NCI-H1694 (cell line): ENCODE measurements at regions not wholly inside any gene's neighbourhood (a gene's known extent, or its start where the extent isn't known, plus 50 kb on each side); places are given as distances from the start of the nearest gene placed in this dataset.
A peak's percentile ranks its signal among the peaks of the same experiment; 100 is the strongest.

Experiments
- DNase-seq: peaks from one replicate; lab custom pipeline; 2025; lab: John Stamatoyannopoulos, UW

DNA sequence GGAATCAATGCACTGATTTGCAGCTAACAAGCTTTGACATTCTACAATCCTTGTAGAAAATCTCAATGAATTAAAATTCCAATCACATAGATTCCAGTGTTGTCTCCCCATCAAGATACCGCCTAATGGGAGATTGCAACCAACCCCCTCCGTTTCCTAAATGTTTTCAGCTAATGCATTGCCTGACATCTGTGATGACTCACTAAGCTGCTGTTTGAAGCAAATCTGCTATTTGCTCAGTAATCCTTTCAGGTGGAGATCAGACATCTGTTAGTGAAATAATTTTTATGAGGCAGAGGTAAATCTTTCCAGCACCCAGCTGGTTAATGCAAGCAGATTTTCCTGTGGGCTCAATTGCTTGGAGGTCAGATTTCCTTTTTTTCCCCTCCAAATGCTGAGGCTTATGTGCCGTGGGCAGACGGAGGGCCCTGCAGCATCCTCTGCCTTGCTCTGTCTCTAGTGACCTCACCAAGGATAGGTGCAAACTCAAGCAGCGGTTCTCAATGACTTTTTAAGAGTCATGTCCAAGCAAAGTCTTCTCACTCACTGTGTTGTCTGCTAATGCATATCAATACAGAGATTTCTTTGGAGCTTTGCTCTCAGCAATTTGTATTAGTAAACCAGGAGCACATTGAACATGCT is 91.1 kb upstream of the RAB3GAP2 start:
- DNase-seq = peak; percentile 92

DNA sequence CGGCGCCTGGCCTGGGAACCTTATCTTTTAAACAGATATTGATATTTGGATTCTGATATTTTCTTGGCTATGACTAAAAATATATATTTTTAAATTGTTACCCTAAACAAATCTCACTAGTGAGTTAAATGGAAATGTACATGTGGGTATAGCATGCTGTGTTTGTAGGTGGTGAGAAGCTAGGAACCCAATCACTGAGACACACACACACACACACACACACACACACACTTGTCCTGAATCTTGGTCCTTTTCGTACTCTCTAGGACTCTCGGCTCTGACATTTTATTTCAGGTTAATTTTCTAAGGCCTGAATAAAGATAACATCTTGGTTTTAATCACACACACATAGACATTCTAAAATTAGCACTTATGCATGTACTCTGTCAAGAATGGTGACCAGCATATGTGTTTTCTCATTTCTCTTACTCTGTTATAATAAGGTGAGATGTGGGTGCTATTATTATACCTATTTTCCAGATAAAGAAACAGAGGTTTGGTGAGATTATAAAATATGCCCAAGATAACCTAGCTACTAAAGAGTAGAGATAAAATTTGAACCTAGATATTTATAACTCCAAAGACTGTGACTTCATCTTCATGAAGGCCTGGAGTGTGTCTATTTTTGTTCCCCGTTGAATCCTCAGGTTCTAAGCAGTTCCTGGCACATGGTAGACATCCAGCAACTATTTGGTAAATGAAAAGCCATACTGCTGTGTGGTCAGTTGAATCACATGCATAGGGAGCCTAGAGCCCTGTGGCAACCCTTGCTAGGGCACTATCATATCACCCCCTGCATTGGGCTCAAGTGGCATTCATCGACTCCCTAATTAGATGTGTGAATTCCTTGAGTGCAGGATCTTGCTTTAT is 85.0 kb upstream of the RAB3GAP2 start:
- DNase-seq = no peak

DNA sequence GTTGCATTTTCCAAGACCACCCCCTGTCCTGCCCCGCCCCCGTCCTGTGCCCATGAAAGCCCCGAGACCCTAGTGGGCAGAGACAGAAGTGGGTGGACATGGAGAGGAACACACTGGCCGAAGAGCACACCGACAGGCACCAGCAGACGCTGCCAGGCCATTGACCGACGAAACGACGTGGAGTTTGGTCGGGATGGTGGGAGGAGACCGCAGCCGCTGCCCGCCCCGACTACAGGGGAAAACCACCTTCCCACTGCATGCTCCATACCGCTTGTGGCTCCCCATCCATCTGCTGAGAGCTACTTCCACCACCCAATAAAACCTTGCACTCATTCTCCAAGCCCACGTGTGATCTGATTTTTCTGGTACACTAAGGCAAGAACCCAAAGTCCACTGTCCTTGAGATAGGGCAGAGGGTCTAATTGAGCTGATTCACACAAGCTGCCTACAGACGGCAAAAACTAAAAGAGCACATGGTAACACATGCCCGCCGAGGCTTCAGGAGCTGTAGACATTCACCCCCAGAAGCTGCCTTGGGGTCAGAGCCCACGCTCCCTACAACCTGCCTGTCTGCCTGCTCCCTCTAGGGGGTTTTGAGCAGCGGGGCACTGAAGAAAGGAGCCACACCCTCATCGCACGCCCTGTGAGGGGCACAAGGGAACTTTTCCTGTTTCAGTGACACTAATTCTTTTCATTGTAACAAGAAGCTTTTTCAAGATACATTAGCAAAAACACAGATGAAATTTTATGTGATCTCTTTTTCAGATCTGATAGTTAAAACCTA is 81.2 kb upstream of the RAB3GAP2 start:
- DNase-seq = no peak

DNA sequence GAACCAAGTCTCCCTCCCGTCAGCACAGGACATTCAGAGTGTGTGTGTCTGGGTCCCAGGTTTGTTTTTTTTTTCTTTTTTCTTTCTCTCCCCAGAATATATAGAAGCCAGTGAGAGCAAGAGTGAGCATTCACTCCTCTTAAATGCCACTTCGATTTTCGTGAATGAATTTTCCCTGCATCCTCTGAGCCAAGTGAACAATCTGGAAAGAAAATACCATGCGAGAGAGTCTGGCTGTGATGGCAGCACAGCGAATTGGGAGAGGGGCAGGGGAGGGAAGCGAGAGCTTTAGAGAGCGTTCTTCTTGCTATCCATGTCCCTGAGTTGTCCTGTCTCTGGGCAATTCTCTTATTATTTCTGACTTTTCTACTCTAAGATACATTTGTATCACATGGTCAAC is 76.0 kb upstream of the RAB3GAP2 start:
- DNase-seq = no peak

DNA sequence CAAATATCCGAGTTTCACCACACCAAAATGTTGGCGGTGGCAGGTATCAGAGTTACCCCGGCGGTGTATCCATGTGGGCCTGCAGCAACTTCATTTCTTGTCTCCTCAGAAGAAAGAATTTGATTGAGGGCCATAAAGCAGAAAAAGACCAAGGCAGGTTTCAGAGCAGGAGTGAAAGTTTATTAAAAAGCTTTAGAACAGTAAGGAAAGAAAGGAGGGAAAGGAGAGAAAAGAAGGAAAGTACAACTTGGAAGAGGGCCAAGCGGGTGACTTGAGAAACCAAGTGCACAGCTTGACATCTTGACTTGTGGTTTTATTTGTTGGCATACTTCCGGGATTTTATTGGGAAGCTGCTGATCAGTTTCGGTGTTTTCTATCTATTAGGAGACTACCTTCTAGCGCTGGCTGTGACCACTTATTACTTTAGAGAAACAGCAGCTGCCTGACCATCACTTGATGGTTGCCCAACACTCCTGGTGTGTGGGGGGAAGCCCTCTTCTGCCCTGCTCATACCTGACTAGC is 75.5 kb upstream of the RAB3GAP2 start:
- DNase-seq = no peak

DNA sequence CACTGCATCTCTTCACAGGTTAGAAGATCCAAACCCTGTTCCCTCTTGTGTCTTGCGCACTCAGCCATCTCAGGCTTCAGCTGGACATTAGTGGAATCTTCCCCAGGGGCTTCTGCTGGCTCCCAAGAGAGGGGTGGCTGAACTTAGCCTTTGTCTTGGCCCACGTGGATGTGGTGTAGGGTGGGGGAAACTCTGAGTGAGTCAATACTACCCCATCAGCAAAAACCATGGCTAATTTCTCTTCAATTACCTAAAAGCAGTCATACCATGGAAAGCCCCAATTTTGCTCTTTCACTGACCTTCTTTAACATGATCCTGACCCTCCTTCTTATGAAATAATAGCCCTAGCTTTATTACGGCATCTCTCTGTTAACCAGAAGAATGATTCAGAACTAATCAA is 72.5 kb upstream of the RAB3GAP2 start:
- no peak for DNase-seq

DNA sequence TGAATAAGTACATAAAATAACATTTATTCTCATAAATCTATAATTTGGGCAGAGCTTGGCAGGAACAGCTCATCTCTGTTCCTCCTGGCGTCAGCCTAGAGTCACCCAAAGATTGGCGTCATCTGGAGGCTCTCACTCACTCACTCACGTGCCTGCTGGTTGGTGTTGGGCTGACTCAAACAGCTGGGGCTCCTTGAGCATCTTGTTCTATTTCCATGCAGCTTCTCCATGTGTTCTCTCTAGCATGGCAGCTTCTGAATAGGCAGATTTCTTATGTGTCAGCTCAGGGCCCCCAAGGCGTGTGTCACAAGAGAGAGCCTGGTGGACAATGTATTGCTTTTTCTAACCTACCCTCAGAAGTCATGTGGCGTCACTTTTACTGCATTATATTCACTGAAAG is 70.6 kb upstream of the RAB3GAP2 start:
- no peak for DNase-seq

DNA sequence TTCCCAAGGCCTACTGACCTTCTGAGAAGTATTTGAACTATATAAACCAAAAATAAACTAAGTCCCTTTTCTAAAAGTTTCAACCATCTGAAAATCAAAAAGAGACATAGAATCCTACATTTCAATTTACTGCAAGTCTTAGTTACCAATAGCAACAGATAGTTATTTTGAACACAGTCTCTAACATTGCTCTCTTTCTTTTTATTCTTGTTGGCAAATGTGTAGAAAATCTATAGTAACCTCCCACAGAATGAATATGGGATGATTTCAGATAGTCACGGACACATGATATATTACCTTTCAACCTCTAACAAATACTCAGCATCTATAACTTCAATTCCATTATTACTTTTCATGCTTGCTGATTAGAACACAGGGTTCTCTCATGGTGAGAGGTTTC is 68.9 kb upstream of the RAB3GAP2 start:
- DNase-seq = no peak

DNA sequence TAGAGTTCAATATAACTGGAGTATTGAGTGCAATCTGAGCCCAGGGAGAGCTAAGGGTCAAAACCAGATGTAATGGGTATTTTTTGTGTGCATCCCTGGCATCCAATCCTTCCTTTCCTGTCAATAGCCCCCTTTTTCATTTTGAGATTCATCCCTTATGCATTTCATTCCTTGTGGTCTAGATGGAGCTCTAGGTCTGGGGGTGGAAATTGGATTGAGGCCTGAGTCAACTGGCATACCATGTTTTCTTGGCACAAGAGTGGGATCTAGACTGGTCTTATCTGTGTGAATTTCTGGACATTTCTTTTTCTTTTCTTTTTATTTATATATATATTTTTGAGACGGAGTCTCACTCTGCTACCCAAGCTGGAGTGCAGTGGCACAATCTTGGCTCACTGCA is 67.3 kb upstream of the RAB3GAP2 start:
- DNase-seq = no peak

DNA sequence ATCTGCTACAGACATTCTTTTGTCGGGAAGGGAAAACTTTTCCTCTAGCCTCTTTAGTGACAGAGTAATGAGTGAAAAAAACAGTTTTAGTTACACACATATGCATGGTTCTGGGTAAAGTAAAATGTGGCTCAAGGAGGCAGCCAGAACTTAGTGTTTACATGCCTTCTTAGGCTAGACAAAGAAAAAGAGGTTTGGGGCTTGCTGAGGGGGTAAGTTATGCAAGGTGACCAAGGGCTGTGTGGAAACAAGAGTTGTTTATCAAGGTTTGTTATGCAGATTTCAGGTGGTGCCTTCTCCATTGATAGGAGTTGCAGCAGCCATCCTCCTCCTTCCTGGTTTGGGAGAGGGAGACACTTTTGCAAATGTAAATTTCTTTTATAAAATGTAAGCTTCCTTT is 66.5 kb upstream of the RAB3GAP2 start:
- DNase-seq = no peak

DNA sequence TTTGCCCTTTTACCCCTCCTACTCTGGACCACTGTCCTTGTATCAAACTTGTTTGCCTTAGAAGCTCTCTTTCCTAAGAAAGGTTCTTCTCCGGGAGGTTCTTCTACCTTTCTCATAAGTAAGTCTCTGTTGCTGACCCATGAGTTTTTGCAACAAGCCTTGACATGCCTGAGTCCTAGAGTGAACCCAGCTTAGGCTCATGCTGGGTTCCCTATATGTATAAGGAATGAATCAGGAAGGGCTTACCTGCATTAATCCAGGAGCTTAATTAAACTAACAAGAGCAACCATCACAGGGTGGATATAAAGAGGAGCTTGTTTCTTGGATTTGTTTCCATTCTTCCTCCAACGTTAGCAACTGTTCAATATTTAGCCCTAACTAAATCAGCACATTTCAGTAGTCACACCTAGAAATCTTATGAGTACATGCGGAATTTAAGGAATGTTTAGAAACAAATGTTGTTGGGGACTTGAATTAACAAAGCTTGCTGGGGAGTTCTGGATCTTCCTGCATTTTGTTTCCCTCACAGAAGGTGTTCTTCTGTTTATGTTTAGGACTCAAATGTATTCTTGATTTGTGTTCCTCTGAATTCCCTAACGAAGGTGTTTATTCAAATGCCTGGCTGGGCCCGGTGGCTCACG is 64.3 kb upstream of the RAB3GAP2 start:
- DNase-seq = no peak

DNA sequence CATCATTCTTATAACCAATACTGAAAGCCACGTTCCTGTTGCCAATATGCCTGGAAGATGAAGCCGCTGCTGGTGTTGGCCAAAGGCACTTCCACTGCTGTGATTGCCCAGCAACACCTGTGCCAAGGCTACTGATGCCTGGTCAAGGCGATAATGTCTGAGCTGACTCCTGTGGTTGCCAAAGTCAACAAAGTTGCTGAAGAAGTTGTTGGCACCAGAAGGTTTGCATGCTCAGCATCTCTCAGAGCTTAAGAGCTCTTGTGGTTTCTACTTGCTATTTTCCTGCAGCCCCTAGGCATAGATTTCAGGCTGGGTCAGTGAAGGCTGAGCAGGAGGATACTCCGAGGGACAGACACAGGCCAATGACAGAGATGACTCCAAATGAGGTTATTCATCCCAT is 63.4 kb upstream of the RAB3GAP2 start:
- no peak for DNase-seq

DNA sequence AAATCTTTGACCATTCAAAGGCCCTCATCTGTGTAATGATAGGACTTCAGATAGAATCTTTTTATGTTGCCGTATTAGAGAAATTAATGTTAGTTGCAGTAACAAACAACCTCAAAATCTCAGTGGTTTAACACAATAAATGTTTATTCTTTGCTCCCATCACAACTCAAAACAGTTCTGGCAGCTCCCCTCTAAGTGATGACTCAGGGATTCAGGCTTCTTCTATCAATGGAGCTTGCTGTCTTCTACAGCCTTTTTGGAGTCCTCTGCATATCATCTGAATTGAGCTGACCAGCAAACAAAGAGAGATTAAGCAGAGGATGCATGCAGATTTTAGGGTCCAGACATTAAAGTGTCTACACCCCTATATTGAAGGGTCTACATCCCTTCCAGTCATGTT is 59.1 kb upstream of the RAB3GAP2 start:
- no peak for DNase-seq

DNA sequence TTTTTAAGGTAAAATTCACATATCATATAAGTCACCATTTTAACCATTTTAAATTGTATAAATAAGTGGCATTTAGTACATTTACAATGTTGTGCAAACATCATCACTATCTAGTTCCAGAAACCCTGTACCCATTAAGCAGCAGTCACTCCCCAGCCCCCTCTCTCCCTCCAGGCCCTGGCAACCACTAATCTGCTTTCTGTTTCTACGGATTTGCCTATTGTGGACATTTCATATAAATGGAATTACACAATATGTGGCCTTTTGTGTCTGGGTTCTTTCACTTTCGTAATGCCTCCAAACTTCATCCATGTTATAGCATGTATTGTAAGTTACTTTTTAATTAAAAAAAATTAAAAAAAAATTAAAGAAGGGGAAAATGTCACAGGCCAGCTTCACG is 58.0 kb upstream of the RAB3GAP2 start:
- no peak for DNase-seq

DNA sequence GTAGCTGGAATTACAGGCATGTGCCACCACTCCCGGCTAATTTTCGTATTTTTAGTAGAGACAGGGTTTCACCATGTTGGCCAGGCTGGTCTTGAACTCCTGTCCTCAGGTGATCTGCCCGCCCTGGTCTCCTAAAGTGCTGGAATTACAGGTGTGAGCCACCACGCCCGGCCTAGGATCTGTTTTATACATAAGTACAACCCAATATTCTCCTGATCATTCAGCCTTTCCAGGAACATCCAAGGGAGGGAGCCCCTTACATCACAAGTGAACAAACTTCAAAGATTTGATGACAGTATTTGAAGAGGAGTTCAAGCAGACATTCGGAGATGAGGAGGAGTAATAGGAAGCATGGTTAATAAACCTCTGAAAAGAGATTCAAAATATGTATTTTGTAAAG is 54.9 kb upstream of the RAB3GAP2 start:
- DNase-seq = no peak

DNA sequence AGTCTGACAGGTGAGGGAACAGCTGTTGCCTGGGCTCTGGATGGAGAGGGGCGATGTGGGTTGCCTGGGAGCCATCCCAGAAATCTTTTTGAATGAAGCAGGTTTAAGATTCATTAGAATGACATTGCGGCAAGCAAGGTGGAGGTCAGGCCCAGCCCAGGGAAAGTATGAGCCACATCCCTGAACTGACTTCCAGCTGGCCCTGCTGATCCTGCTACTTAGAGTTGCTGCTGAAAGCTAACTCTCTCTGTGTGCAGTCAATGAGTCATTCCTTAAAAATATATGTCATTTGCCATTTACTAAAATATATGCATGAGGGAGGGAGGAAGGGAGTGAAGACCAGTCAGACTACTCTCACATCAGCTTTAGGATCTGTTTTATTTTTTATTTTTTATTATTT is 54.3 kb upstream of the RAB3GAP2 start:
- no peak for DNase-seq

DNA sequence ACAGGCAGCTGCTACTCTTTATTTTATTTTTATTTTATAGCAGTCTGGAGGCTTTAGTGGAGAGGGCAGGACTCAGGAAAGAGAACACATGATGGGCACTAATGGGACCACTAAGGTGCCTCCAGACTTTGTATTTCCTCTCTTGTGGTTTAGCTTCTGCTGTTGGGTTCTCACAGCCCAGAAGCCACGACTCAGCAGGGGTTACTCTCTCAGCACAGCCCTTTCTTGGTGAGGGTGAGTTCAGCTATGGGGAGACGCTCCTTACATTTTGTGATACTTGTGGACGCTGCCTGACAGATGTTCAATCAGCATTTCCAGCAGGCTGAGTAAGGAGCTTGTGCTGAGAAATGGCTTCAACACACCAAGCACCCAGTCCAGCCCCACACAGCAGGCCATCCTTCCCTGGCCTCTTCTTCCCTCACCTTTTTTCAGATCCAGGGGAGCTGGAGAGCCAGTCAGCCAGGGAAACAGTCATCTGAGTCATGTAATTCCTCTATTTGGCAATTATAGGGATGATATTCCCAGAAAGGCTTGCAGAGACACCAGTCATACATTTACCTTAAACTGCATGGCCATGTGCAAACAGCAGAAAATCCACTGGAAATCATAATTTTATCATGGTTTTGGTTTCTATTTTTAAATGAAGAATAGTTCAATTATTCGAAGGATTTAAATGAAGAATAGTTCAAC is 53.2 kb upstream of the RAB3GAP2 start:
- no peak for DNase-seq

DNA sequence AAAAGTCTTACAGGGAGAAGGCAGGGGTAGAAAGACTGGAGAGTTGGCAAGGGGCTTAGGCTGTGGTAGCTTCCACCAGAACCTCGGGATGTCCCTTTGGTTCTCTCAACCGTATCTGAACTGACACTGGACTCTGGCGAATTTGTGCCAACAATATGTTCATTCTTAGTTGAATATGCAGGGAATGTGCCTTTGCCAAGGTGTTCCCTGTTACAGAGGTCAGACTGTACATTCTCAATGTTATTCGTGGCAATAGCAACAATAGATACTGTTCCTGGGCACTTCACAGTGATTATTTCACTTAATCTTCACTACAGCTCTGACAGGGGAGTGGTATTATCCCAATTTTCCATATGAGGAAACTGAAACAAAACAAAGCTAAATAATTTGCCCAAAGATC is 51.5 kb upstream of the RAB3GAP2 start:
- no peak for DNase-seq

DNA sequence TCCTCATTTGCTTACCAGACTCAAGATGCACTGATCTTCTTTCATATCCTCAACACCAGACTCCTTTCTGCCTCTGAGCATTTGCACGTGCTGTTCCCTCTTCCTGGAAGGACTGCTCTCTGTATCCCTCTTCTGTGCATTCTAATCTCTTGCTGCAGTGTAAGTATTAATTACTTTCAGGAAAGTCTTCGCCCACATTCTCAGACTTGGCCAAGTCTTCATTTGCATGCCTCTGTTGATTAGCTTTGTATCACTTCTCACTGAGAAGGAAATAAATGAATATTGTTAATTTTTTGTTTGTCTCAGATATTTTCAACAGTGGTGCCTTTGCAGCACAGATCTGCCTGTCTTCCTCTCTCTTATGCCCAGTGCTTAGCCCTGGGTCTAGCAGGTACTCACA is 50.3 kb upstream of the RAB3GAP2 start:
- DNase-seq = no peak
